ENCODE measurements at regions not wholly inside any gene's neighbourhood (a gene's known extent, or its start where the extent isn't known, plus 50 kb on each side); places are given as distances from the start of the nearest gene placed in this dataset.
"Not testable (repeated sequence)": the region's sequence is repeated elsewhere in the genome, so short reads cannot be mapped to it uniquely, and the experiment has no call there.

- TF ChIP-seq POLR2A (IDR thresholded peaks at IDR 0.05), result no peak
- TF ChIP-seq, protein P1, sequence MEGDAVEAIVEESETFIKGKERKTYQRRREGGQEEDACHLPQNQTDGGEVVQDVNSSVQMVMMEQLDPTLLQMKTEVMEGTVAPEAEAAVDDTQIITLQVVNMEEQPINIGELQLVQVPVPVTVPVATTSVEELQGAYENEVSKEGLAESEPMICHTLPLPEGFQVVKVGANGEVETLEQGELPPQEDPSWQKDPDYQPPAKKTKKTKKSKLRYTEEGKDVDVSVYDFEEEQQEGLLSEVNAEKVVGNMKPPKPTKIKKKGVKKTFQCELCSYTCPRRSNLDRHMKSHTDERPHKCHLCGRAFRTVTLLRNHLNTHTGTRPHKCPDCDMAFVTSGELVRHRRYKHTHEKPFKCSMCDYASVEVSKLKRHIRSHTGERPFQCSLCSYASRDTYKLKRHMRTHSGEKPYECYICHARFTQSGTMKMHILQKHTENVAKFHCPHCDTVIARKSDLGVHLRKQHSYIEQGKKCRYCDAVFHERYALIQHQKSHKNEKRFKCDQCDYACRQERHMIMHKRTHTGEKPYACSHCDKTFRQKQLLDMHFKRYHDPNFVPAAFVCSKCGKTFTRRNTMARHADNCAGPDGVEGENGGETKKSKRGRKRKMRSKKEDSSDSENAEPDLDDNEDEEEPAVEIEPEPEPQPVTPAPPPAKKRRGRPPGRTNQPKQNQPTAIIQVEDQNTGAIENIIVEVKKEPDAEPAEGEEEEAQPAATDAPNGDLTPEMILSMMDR (IDR thresholded peaks at IDR 0.05), result no peak
- intact Hi-C loops (cut with DNase I), result no loop called here
- DNase-seq, result no peak
- no peaks in the 10 kb centered on the region for H3K27me3 ChIP-seq
- H3K27ac ChIP-seq, result no peak overlapping the region
- WGBS, 2 donors, result 22 to 31% methylated on average over 2 of the region's 2 CpGs
- H3K4me1 ChIP-seq, result no peaks in the 10 kb centered on the region
- H3K4me3 ChIP-seq (replicated peaks in 1 of 3), result no peak overlapping the region
- H3K9me3 ChIP-seq, result no peaks in the 10 kb centered on the region
- H3K36me3 ChIP-seq, result no peaks in the 10 kb centered on the region
Measured at GRCh38 chr16:52677501-52677900, 130.6 kb upstream of the TOX3 start.

- no peak overlapping the region for H3K4me3 ChIP-seq (replicated peaks in 1 of 3)
- H3K36me3 ChIP-seq, result no peaks in the 10 kb centered on the region
- H3K27ac ChIP-seq, result no peak overlapping the region
- H3K27me3 ChIP-seq, result no peaks in the 10 kb centered on the region
- H3K9me3 ChIP-seq, result no peaks in the 10 kb centered on the region
- TF ChIP-seq, protein P1 (IDR thresholded peaks at IDR 0.05), result no peak
- TF ChIP-seq POLR2A (IDR thresholded peaks at IDR 0.05), result no peak
- H3K4me1 ChIP-seq, result no peaks in the 10 kb centered on the region
- DNase-seq, result no peak
- intact Hi-C loops (cut with DNase I), result no loop called here
Measured at GRCh38 chr16:52676959-52677358, 130.0 kb upstream of the TOX3 start.

GRCh38 chr16:52671590-52671989, 124.6 kb upstream of the TOX3 start:
- Histone ChIP-seq H3K36me3 (no peaks in the 10 kb centered on the region), H3K27ac (no peak overlapping the region), H3K9me3 (no peaks in the 10 kb centered on the region), H3K4me3 (replicated peaks in 1 of 3) (no peak overlapping the region), H3K27me3 (no peaks in the 10 kb centered on the region), H3K4me1 (no peaks in the 10 kb centered on the region)
- intact Hi-C loops (cut with DNase I), result no loop called here
- TF ChIP-seq POLR2A (IDR thresholded peaks at IDR 0.05), result no peak
- TF ChIP-seq, protein P1 (IDR thresholded peaks at IDR 0.05), result no peak
- no peak for DNase-seq
- WGBS, 2 donors, result 47 to 58% methylated on average over 1 of the region's 1 CpG

DNA sequence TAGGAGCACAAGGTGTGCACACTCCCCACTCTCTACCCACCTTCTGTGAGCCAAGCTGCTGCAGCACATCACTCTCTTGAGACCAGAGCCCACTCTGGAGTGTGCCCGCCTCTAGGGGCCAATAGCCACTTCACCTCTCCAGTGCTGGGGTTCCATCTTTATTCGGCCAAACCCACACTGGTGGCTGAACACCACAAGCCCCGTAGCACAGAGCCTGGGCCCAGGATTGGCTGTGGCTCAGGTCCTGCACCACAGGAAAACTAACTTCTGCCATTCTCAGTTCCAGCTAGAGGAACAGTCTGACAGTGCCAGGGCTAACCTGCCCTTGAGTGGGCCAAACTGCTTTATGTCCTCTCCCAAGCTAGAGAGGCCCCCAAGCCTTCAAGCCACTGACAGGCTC, 111.0 kb upstream of the TOX3 start:
- no peak overlapping the region for H3K4me3 ChIP-seq (replicated peaks in 1 of 3)
- DNase-seq, result no peak
- no peaks in the 10 kb centered on the region for H3K4me1 ChIP-seq
- no peak overlapping the region for H3K27ac ChIP-seq
- H3K27me3 ChIP-seq, result no peaks in the 10 kb centered on the region
- no peaks in the 10 kb centered on the region for H3K9me3 ChIP-seq
- intact Hi-C loops (cut with DNase I), result no loop called here
- TF ChIP-seq, protein P1 (IDR thresholded peaks at IDR 0.05), result no peak
- TF ChIP-seq POLR2A (IDR thresholded peaks at IDR 0.05), result no peak
- 67 to 100% methylated on average over 3 of the region's 3 CpGs for WGBS, 2 donors
- H3K36me3 ChIP-seq, result no peaks in the 10 kb centered on the region

DNA sequence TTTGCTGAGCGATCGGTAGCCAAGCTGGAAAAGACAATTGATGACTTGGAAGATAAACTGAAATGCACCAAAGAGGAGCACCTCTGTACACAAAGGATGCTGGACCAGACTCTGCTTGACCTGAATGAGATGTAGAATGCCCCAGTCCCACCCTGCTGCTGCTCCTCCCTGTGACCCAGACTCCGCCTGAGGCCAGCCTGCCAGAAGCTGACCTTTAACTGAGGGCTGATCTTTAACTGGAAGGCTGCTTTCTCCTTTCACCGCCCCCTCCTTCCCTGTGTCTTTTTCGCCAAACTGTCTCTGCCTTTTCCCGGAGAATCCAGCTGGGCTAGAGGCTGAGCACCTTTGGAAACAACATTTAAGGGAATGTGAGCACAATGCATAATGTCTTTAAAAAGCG, 109.0 kb upstream of the TOX3 start:
- H3K9me3 ChIP-seq; H3K27me3 ChIP-seq; DNase-seq; H3K36me3 ChIP-seq; H3K4me3 ChIP-seq (replicated peaks in 1 of 3); H3K4me1 ChIP-seq; H3K27ac ChIP-seq; intact Hi-C loops (cut with DNase I): not testable (repeated sequence)
- 53 to 54% methylated on average over 7 of the region's 7 CpGs for WGBS, 2 donors

DNA sequence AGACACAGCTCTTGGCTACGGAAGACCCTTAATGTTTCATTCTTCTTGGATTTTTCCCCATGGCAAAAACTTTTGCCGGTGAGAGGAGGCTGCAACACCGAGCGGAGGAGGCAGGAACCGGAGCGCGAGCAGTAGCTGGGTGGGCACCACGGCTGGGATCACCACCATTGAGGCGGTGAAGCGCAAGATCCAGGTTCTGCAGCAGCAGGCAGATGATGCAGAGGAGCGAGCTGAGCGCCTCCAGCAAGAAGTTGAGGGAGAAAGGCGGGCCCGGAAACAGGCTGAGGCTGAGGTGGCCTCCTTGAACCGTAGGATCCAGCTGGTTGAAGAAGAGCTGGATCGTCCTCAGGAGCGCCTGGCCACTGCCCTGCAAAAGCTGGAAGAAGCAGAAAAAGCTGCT, 108.2 kb upstream of the TOX3 start:
- 91 to 94% methylated on average over 17 of the region's 17 CpGs for WGBS, 2 donors
- H3K4me3 ChIP-seq (replicated peaks in 1 of 3); H3K36me3 ChIP-seq; H3K4me1 ChIP-seq; DNase-seq; H3K27me3 ChIP-seq; H3K27ac ChIP-seq; intact Hi-C loops (cut with DNase I); H3K9me3 ChIP-seq: not testable (repeated sequence)
